ENCODE measurements at regions not wholly inside any gene's neighbourhood (a gene's known extent, or its start where the extent isn't known, plus 50 kb on each side); places are given as distances from the start of the nearest gene placed in this dataset.

- no peak overlapping the region for H3K4me3 Mint-ChIP-seq (ENCODE audit: unreplicated experiment)
- TF ChIP-seq, protein P1, sequence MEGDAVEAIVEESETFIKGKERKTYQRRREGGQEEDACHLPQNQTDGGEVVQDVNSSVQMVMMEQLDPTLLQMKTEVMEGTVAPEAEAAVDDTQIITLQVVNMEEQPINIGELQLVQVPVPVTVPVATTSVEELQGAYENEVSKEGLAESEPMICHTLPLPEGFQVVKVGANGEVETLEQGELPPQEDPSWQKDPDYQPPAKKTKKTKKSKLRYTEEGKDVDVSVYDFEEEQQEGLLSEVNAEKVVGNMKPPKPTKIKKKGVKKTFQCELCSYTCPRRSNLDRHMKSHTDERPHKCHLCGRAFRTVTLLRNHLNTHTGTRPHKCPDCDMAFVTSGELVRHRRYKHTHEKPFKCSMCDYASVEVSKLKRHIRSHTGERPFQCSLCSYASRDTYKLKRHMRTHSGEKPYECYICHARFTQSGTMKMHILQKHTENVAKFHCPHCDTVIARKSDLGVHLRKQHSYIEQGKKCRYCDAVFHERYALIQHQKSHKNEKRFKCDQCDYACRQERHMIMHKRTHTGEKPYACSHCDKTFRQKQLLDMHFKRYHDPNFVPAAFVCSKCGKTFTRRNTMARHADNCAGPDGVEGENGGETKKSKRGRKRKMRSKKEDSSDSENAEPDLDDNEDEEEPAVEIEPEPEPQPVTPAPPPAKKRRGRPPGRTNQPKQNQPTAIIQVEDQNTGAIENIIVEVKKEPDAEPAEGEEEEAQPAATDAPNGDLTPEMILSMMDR (IDR thresholded peaks at IDR 0.05): no peak
- no peak overlapping the region for H3K27ac Mint-ChIP-seq (ENCODE audit: unreplicated experiment)
- no peak for DNase-seq (ENCODE audit: extremely low spot score, unreplicated experiment)
- H3K4me1 Mint-ChIP-seq (ENCODE audit: unreplicated experiment): peaks cover 32% of the 10 kb centered on the region
- H3K36me3 Mint-ChIP-seq (ENCODE audit: unreplicated experiment): no peaks in the 10 kb centered on the region
- H3K9me3 Mint-ChIP-seq (ENCODE audit: unreplicated experiment): no peaks in the 10 kb centered on the region
- no peaks in the 10 kb centered on the region for H3K27me3 Mint-ChIP-seq (ENCODE audit: unreplicated experiment)
These were observed 107.1 kb upstream of the SORBS2 start for GRCh38 chr4:185919107-185919506.

- DNase-seq (ENCODE audit: extremely low spot score, unreplicated experiment): no peak
- H3K4me3 Mint-ChIP-seq (ENCODE audit: unreplicated experiment): no peak overlapping the region
- H3K27ac Mint-ChIP-seq (ENCODE audit: unreplicated experiment): no peak overlapping the region
- TF ChIP-seq, protein P1 (IDR thresholded peaks at IDR 0.05): no peak
- H3K36me3 Mint-ChIP-seq (ENCODE audit: unreplicated experiment): no peaks in the 10 kb centered on the region
- H3K9me3 Mint-ChIP-seq (ENCODE audit: unreplicated experiment): no peaks in the 10 kb centered on the region
- H3K27me3 Mint-ChIP-seq (ENCODE audit: unreplicated experiment): no peaks in the 10 kb centered on the region
- peaks cover 21% of the 10 kb centered on the region for H3K4me1 Mint-ChIP-seq (ENCODE audit: unreplicated experiment)
These were observed 108.2 kb upstream of the SORBS2 start for GRCh38 chr4:185920171-185920570.

GRCh38 chr4:185920691-185921260 is 108.8 kb upstream of the SORBS2 start:
- Mint-ChIP-seq H3K4me1 (ENCODE audit: unreplicated experiment) (peaks cover 15% of the 10 kb centered on the region), H3K9me3 (ENCODE audit: unreplicated experiment) (no peaks in the 10 kb centered on the region), H3K36me3 (ENCODE audit: unreplicated experiment) (no peaks in the 10 kb centered on the region), H3K27me3 (ENCODE audit: unreplicated experiment) (no peaks in the 10 kb centered on the region), H3K27ac (ENCODE audit: unreplicated experiment) (no peak overlapping the region), H3K4me3 (ENCODE audit: unreplicated experiment) (no peak overlapping the region)
- TF ChIP-seq, protein P1 (IDR thresholded peaks at IDR 0.05): no peak
- no peak for DNase-seq (ENCODE audit: extremely low spot score, unreplicated experiment)

GRCh38 chr4:185921583-185922555 is 109.9 kb upstream of the SORBS2 start:
- TF ChIP-seq, protein P1 (IDR thresholded peaks at IDR 0.05): no peak
- no peak overlapping the region for H3K4me3 Mint-ChIP-seq (ENCODE audit: unreplicated experiment)
- H3K9me3 Mint-ChIP-seq (ENCODE audit: unreplicated experiment): no peaks in the 10 kb centered on the region
- DNase-seq (ENCODE audit: extremely low spot score, unreplicated experiment): no peak
- no peak overlapping the region for H3K27ac Mint-ChIP-seq (ENCODE audit: unreplicated experiment)
- H3K36me3 Mint-ChIP-seq (ENCODE audit: unreplicated experiment): no peaks in the 10 kb centered on the region
- peaks cover 13% of the 10 kb centered on the region for H3K4me1 Mint-ChIP-seq (ENCODE audit: unreplicated experiment)
- H3K27me3 Mint-ChIP-seq (ENCODE audit: unreplicated experiment): no peaks in the 10 kb centered on the region

- TF ChIP-seq, protein P1 (IDR thresholded peaks at IDR 0.05): no peak
- no peak overlapping the region for H3K4me3 Mint-ChIP-seq (ENCODE audit: unreplicated experiment)
- no peaks in the 10 kb centered on the region for H3K27me3 Mint-ChIP-seq (ENCODE audit: unreplicated experiment)
- no peak for DNase-seq (ENCODE audit: extremely low spot score, unreplicated experiment)
- no peaks in the 10 kb centered on the region for H3K9me3 Mint-ChIP-seq (ENCODE audit: unreplicated experiment)
- no peak overlapping the region for H3K27ac Mint-ChIP-seq (ENCODE audit: unreplicated experiment)
- no peaks in the 10 kb centered on the region for H3K36me3 Mint-ChIP-seq (ENCODE audit: unreplicated experiment)
- H3K4me1 Mint-ChIP-seq (ENCODE audit: unreplicated experiment): peaks cover 21% of the 10 kb centered on the region
These were observed 112.6 kb upstream of the SORBS2 start for GRCh38 chr4:185924458-185925044.
